IMR-90 (cell line): ENCODE measurements at regions not wholly inside any gene's neighbourhood (a gene's known extent, or its start where the extent isn't known, plus 50 kb on each side); places are given as distances from the start of the nearest gene placed in this dataset.
A peak's percentile ranks its signal among the peaks of the same experiment; 100 is the strongest.

ENCODE experiments used
- ATAC-seq: fragments of 200-7000 bp; cut with Tn5 transposase; 2 replicates; pipeline ENCODE4 v1.9.1; 2020; ENCODE audit warnings: low read depth, mild to moderate bottlenecking, moderate library complexity
- BruUV-seq: library from RNA; stranded (reverse); fragments of 400-500 nt; replicated peaks from 2 replicates; lab custom pipeline; 2021; lab: Mats Ljungman, UMichigan
- CTCF ChIA-PET: fragments of 300-600 bp; formaldehyde crosslinking; extraction: SDS; loops from one replicate; lab custom pipeline; 2021; ENCODE audit warnings: antibody characterized with exemption; lab: Yijun Ruan, JAX
- POLR2A ChIA-PET: fragments of 300-600 bp; sonication (Branson Sonifier 250); formaldehyde crosslinking; loops from one replicate; lab custom pipeline; 2022; ENCODE audit warnings: antibody characterized with exemption; ENCODE audit not compliant: unreplicated experiment; lab: Charles Lee
- DNase-seq: peaks from one replicate; pipeline ENCODE4 v3.0.0; 2013
- H2AFZ ChIP-seq: replicated peaks from 2 replicates; pipeline ENCODE3; 2013; ENCODE audit warnings: low read length, mild to moderate bottlenecking; ENCODE audit not compliant: poor library complexity
- H2AK5ac ChIP-seq: 2 replicates; pipeline ENCODE4 v1.6.1; 2013; ENCODE audit warnings: low read depth, low read length, inconsistent platforms
- H2AK9ac ChIP-seq: replicated peaks from 2 replicates; pipeline ENCODE3; 2013; ENCODE audit warnings: mild to moderate bottlenecking, low read depth, low read length, moderate library complexity; ENCODE audit not compliant: poor library complexity
- H2BK120ac ChIP-seq: 2 replicates; pipeline ENCODE4 v1.6.1; 2013; ENCODE audit warnings: low read depth, low read length, inconsistent platforms
- H2BK15ac ChIP-seq: 3 replicates; pipeline ENCODE4 v1.6.1; 2013; ENCODE audit warnings: low read depth, low read length, inconsistent platforms
- H2BK20ac ChIP-seq: 2 replicates; pipeline ENCODE4 v1.6.1; 2013; ENCODE audit warnings: low read depth, mild to moderate bottlenecking, inconsistent platforms, low read length, moderate library complexity
- H2BK5ac ChIP-seq: 2 replicates; pipeline ENCODE4 v1.6.1; 2013; ENCODE audit warnings: mild to moderate bottlenecking, low read depth, low read length, inconsistent platforms; ENCODE audit not compliant: poor library complexity, severe bottlenecking
- H3K14ac ChIP-seq: replicated peaks from 2 replicates; pipeline ENCODE4 v1.6.1; 2013; ENCODE audit warnings: low read depth, low read length, inconsistent platforms
- H3K18ac ChIP-seq: 2 replicates; pipeline ENCODE4 v1.6.1; 2013; ENCODE audit warnings: low read depth, low read length, control low read depth
- H3K23ac ChIP-seq: 2 replicates; pipeline ENCODE4 v1.6.1; 2013; ENCODE audit warnings: low read depth, low read length, inconsistent platforms
- H3K27ac ChIP-seq: 2 replicates; pipeline ENCODE4 v1.5.1; 2013; ENCODE audit warnings: mild to moderate bottlenecking, control low read depth, low read length; ENCODE audit not compliant: insufficient read depth
- H3K27me3 ChIP-seq: 2 replicates; pipeline ENCODE4 v1.6.1; 2013; ENCODE audit warnings: low read length; ENCODE audit not compliant: control insufficient read depth, insufficient read depth
- H3K36me3 ChIP-seq: 2 replicates; pipeline ENCODE4 v1.6.1; 2013; ENCODE audit warnings: low read length, mixed read lengths; ENCODE audit not compliant: control insufficient read depth, insufficient read depth
- H3K4ac ChIP-seq: 2 replicates; pipeline ENCODE4 v1.6.1; 2013; ENCODE audit warnings: low read depth, low read length, inconsistent platforms
- H3K4me1 ChIP-seq: 2 replicates; pipeline ENCODE4 v1.6.1; 2013; ENCODE audit warnings: low read length, mixed read lengths; ENCODE audit not compliant: control insufficient read depth, insufficient read depth
- H3K4me2 ChIP-seq: 2 replicates; pipeline ENCODE4 v1.6.1; 2013; ENCODE audit warnings: low read depth, mild to moderate bottlenecking, control low read depth, low read length, moderate library complexity
- H3K4me3 ChIP-seq: 2 replicates; pipeline ENCODE4 v1.5.1; 2013; ENCODE audit warnings: low read depth, mild to moderate bottlenecking, control low read depth, low read length, moderate library complexity; ENCODE audit not compliant: insufficient read depth
- H3K56ac ChIP-seq: 2 replicates; pipeline ENCODE4 v1.6.1; 2013; ENCODE audit warnings: low read length, inconsistent platforms; ENCODE audit not compliant: insufficient read depth; ENCODE audit errors: extremely low read depth
- H3K79me1 ChIP-seq, 2 experiments: 2 replicates each; pipeline ENCODE4 v1.6.1; 2013; ENCODE audit warnings: low read length in 2 of 2, inconsistent platforms in 1 of 2, low read depth in 1 of 2
- H3K9ac ChIP-seq: 2 replicates; pipeline ENCODE4 v1.6.1; 2013; ENCODE audit warnings: low read depth, low read length, control low read depth
- H3K9me1 ChIP-seq: 2 replicates; pipeline ENCODE4 v1.6.1; 2013; ENCODE audit warnings: low read length, inconsistent platforms; ENCODE audit not compliant: insufficient read depth
- H3K9me3 ChIP-seq: 2 replicates; pipeline ENCODE4 v1.6.1; 2013; ENCODE audit warnings: low read length; ENCODE audit not compliant: control insufficient read depth, insufficient read depth
- H4K20me1 ChIP-seq: 2 replicates; pipeline ENCODE4 v1.6.1; 2013; ENCODE audit warnings: low read length, inconsistent platforms; ENCODE audit not compliant: insufficient read depth
- H4K5ac ChIP-seq: 2 replicates; pipeline ENCODE4 v1.6.1; 2013; ENCODE audit warnings: mild to moderate bottlenecking, low read depth, low read length, control low read depth
- H4K8ac ChIP-seq, 2 experiments: 2 replicates each; pipeline ENCODE4 v1.6.1; 2013; ENCODE audit warnings: low read depth in 2 of 2, low read length in 2 of 2, control low read depth in 1 of 2, inconsistent platforms in 1 of 2
- H4K91ac ChIP-seq: 2 replicates; pipeline ENCODE4 v1.6.1; 2013; ENCODE audit warnings: low read depth, low read length, inconsistent platforms; ENCODE audit not compliant: insufficient read depth
- ELK1 ChIP-seq: fragments of 150-350 bp; IDR thresholded peaks from 2 replicates; pipeline ENCODE4 v1.6.1; 2016; ENCODE audit warnings: low read depth, mild to moderate bottlenecking, low read length, moderate library complexity, borderline replicate concordance
- MAFK ChIP-seq: IDR thresholded peaks from 2 replicates; pipeline ENCODE4 v1.6.1; 2012; ENCODE audit warnings: low read depth, low read length, improper control_type of control experiment
- MXI1 ChIP-seq: IDR thresholded peaks from 2 replicates; pipeline ENCODE4 v1.6.1; 2012; ENCODE audit warnings: low read depth, mild to moderate bottlenecking, low read length, moderate library complexity, borderline replicate concordance
- NFE2L2 ChIP-seq: fragments of 150-350 bp; IDR thresholded peaks from 2 replicates; pipeline ENCODE4 v1.6.1; 2016; ENCODE audit warnings: low read depth, mild to moderate bottlenecking, low read length
- RAD21 ChIP-seq: IDR thresholded peaks from 2 replicates; pipeline ENCODE4 v1.6.1; 2012; ENCODE audit warnings: low read length, improper control_type of control experiment
- RFX5 ChIP-seq: IDR thresholded peaks from 2 replicates; pipeline ENCODE4 v1.8.0; 2012; ENCODE audit warnings: low read depth, mild to moderate bottlenecking, low read length, moderate library complexity
- WGBS, 2 experiments: methylation state at CpG; one replicate each; pipeline versions ENCODE4 v1.1.5 to v1.1.7; 2013; ENCODE audit warnings: missing lambda C conversion rate in 2 of 2; ENCODE audit not compliant: insufficient read length in 1 of 2; ENCODE audit errors: extremely low coverage in 2 of 2; 5-methylcytosine and 5-hydroxymethylcytosine counted together
- dilution Hi-C: fragments of 300-500 bp; cut with HindIII; formaldehyde crosslinking; loops from one replicate; pipeline ENCODE4 v1.14.3; 2018; ENCODE audit warnings: low sequenced_read_pairs; ENCODE audit not compliant: unreplicated experiment
- in situ Hi-C: fragments of 300-500 bp; cut with MboI; formaldehyde crosslinking; loops from 3 replicates; pipeline ENCODE4 v1.14.3; 2019; ENCODE audit warnings: low sequenced_read_pairs, inconsistent platforms, mixed read lengths
- intact Hi-C: fragments of 100-400 bp; cut with micrococcal nuclease; formaldehyde crosslinking; loops from 2 replicates; pipeline ENCODE4 v1.10.0; 2022

GRCh38 chr2:52135235-52135634 is 1103.3 kb upstream of the NRXN1 start:
- Histone ChIP-seq H2BK15ac (no peak overlapping the region), H3K4me2 (no peak overlapping the region), H3K36me3 (no peaks in the 10 kb centered on the region), H2AK5ac (no peak overlapping the region), H4K91ac (no peak overlapping the region), H3K27me3 (no peaks in the 10 kb centered on the region), H3K9ac (no peak overlapping the region), H3K79me1 (no peaks in the 10 kb centered on the region), H3K23ac (no peak overlapping the region), H3K14ac (no peak overlapping the region), H4K8ac (no peak overlapping the region; a peak in 1 of 4 replicates), H2BK5ac (no peak overlapping the region), H2AFZ (no peak overlapping the region), H2AK9ac (no peak overlapping the region), H2BK20ac (no peak overlapping the region), H3K4me3 (no peak overlapping the region), H4K5ac (no peak overlapping the region), H4K20me1 (no peaks in the 10 kb centered on the region), H3K27ac (no peak overlapping the region), H3K18ac (no peak overlapping the region), H3K9me1 (no peaks in the 10 kb centered on the region), H3K4me1 (no peaks in the 10 kb centered on the region), H3K9me3 (no peaks in the 10 kb centered on the region), H2BK120ac (no peak overlapping the region), H3K4ac (no peak overlapping the region), H3K56ac (no peak overlapping the region)
- in situ Hi-C loops (no loop called here), intact Hi-C loops (no loop called here), dilution Hi-C loops (no loop called here)
- no peak for ATAC-seq
- ChIA-PET CTCF (no interaction called here), POLR2A (no interaction called here)
- DNase-seq: peak; percentile 50
- TF ChIP-seq NFE2L2 (peak; percentile 97), MAFK (peak; percentile 92), RFX5 (no peak), MXI1 (no peak), ELK1 (no peak), RAD21 (no peak)
- WGBS, 2 experiments: no CpG with 5 or more reads among the region's 2 CpGs
- BruUV-seq: no TSS peak
